Calu3 (cell line): ENCODE measurements at regions not wholly inside any gene's neighbourhood (a gene's known extent, or its start where the extent isn't known, plus 50 kb on each side); places are given as distances from the start of the nearest gene placed in this dataset.
"Not testable (repeated sequence)": the region's sequence is repeated elsewhere in the genome, so short reads cannot be mapped to it uniquely, and the experiment has no call there.

Experiments used
- BruUV-seq: library from RNA; stranded (reverse); fragments of 400-500 nt; replicated peaks from 2 replicates; lab custom pipeline; 2021; lab: Mats Ljungman, UMichigan
- CTCF ChIA-PET: fragments of 300-600 bp; sonication (Branson Sonifier 250); formaldehyde crosslinking; loops from one replicate; lab custom pipeline; 2022; ENCODE audit warnings: antibody characterized with exemption; lab: Charles Lee
- DNase-seq: peaks from one replicate; pipeline ENCODE4 v3.0.0; 2022
- H3K27ac Mint-ChIP-seq: one replicate; pipeline ENCODE4 v1.8.0; 2022; ENCODE audit warnings: mixed read lengths; ENCODE audit not compliant: unreplicated experiment
- H3K27me3 Mint-ChIP-seq: one replicate; pipeline ENCODE4 v1.8.0; 2022; ENCODE audit warnings: mixed read lengths; ENCODE audit not compliant: unreplicated experiment
- H3K36me3 Mint-ChIP-seq: one replicate; pipeline ENCODE4 v1.8.0; 2022; ENCODE audit warnings: mild to moderate bottlenecking, moderate library complexity, mixed read lengths; ENCODE audit not compliant: insufficient read depth, unreplicated experiment
- H3K4me1 Mint-ChIP-seq: one replicate; pipeline ENCODE4 v1.8.0; 2022; ENCODE audit warnings: mild to moderate bottlenecking, low read depth, mixed read lengths; ENCODE audit not compliant: unreplicated experiment
- H3K4me3 Mint-ChIP-seq: one replicate; pipeline ENCODE4 v1.8.0; 2022; ENCODE audit warnings: mild to moderate bottlenecking, low read depth, moderate library complexity, mixed read lengths; ENCODE audit not compliant: unreplicated experiment
- H3K9me3 Mint-ChIP-seq: one replicate; pipeline ENCODE4 v1.8.0; 2022; ENCODE audit warnings: low read depth, mixed read lengths; ENCODE audit not compliant: unreplicated experiment
- CTCF ChIP-seq: fragments of 200-600 bp; IDR thresholded peaks from one replicate; pipeline ENCODE4 v1.8.0; 2022; ENCODE audit warnings: antibody characterized with exemption; ENCODE audit not compliant: unreplicated experiment
- intact Hi-C: fragments of 100-400 bp; cut with micrococcal nuclease; formaldehyde crosslinking; loops from one replicate; pipeline ENCODE4 v1.10.0; 2022; ENCODE audit not compliant: unreplicated experiment

- BruUV-seq = no TSS peak
- H3K4me1 Mint-ChIP-seq = no peaks in the 10 kb centered on the region
- CTCF ChIA-PET = interaction anchor here (1.3 kb wide), 1 partner anchor 10 kb away, joined by 3 read pairs; no protein-coding TSS in a partner anchor
- H3K27ac Mint-ChIP-seq = no peak overlapping the region
- intact Hi-C loops = no loop called here
- H3K9me3 Mint-ChIP-seq = no peaks in the 10 kb centered on the region
- H3K36me3 Mint-ChIP-seq = no peaks in the 10 kb centered on the region
- TF ChIP-seq CTCF = no peak
- no peak for DNase-seq
- no peaks in the 10 kb centered on the region for H3K27me3 Mint-ChIP-seq
- no peak overlapping the region for H3K4me3 Mint-ChIP-seq
These were observed 52.2 kb downstream of the BEX3 start for GRCh38 chrX:103428525-103428924.

GRCh38 chrX:103429026-103429425 is 52.7 kb downstream of the BEX3 start:
- CTCF ChIA-PET, H3K27ac Mint-ChIP-seq: not testable (repeated sequence)

GRCh38 chrX:103431316-103431715 is 55.0 kb downstream of the BEX3 start:
- Mint-ChIP-seq H3K27me3 (no peaks in the 10 kb centered on the region), H3K9me3 (no peaks in the 10 kb centered on the region), H3K4me1 (no peaks in the 10 kb centered on the region), H3K36me3 (no peaks in the 10 kb centered on the region), H3K4me3 (no peak overlapping the region), H3K27ac (no peak overlapping the region)
- no TSS peak for BruUV-seq
- intact Hi-C loops = no loop called here
- no peak for TF ChIP-seq CTCF
- DNase-seq = no peak
- CTCF ChIA-PET = no interaction called here

More at GRCh38 chrX:103429026-103429425, 52.7 kb downstream of the BEX3 start:
- H3K4me3 Mint-ChIP-seq, BruUV-seq, H3K4me1 Mint-ChIP-seq, H3K9me3 Mint-ChIP-seq, intact Hi-C loops, DNase-seq, H3K36me3 Mint-ChIP-seq, H3K27me3 Mint-ChIP-seq: not testable (repeated sequence)

GRCh38 chrX:103432841-103433240 is 56.5 kb downstream of the BEX3 start:
- H3K27ac Mint-ChIP-seq, H3K9me3 Mint-ChIP-seq, BruUV-seq, H3K27me3 Mint-ChIP-seq, H3K4me1 Mint-ChIP-seq, intact Hi-C loops, DNase-seq, CTCF ChIA-PET, H3K36me3 Mint-ChIP-seq, H3K4me3 Mint-ChIP-seq: not testable (repeated sequence)

- Mint-ChIP-seq H3K36me3 (no peaks in the 10 kb centered on the region), H3K4me3 (no peak overlapping the region), H3K27me3 (no peaks in the 10 kb centered on the region), H3K4me1 (no peaks in the 10 kb centered on the region), H3K9me3 (no peaks in the 10 kb centered on the region), H3K27ac (no peak overlapping the region)
- BruUV-seq = no TSS peak
- no peak for TF ChIP-seq CTCF
- no peak for DNase-seq
- intact Hi-C loops = no loop called here
- CTCF ChIA-PET = no interaction called here
These were observed 61.0 kb downstream of the BEX3 start for GRCh38 chrX:103437147-103437873.
